OCI-LY3 (cell line): ENCODE measurements at regions not wholly inside any gene's neighbourhood (a gene's known extent, or its start where the extent isn't known, plus 50 kb on each side); places are given as distances from the start of the nearest gene placed in this dataset.

Experiments used
- H2AFZ ChIP-seq: fragments of 200-600, 300-600 bp; shearing (Covaris generic); 2 replicates; pipeline ENCODE4 v1.6.0; 2014; ENCODE audit warnings: antibody characterized with exemption, low read depth, low read length
- H3K27ac ChIP-seq: fragments of 200-600, 300-600 bp; sonication (generic); 2 replicates; pipeline ENCODE4 v1.5.1; 2014; ENCODE audit warnings: mild to moderate bottlenecking, low read length, moderate library complexity, mixed read lengths
- H3K27me3 ChIP-seq: fragments of 200-600, 300-600 bp; sonication (generic); 2 replicates; pipeline ENCODE4 v1.6.1; 2014; ENCODE audit warnings: low read depth, low read length, mixed read lengths
- H3K36me3 ChIP-seq: fragments of 200-600, 300-600 bp; sonication (generic); replicated peaks from 2 replicates; pipeline ENCODE3; 2014; ENCODE audit warnings: low read depth, low read length, mixed read lengths
- H3K4me1 ChIP-seq: fragments of 300-600, 200-600 bp; sonication (generic); 2 replicates; pipeline ENCODE4 v1.6.1; 2014; ENCODE audit warnings: low read length, mixed read lengths
- H3K4me2 ChIP-seq: fragments of 200-600, 300-600 bp; sonication (generic); 2 replicates; pipeline ENCODE4 v1.6.1; 2014; ENCODE audit warnings: low read length, mixed read lengths
- H3K4me3 ChIP-seq: fragments of 300-600, 200-600 bp; sonication (generic); 2 replicates; pipeline ENCODE4 v1.5.1; 2014; ENCODE audit warnings: antibody characterized with exemption, mild to moderate bottlenecking, low read length, moderate library complexity
- H3K79me2 ChIP-seq: fragments of 300-600, 200-600 bp; shearing (Covaris generic); 2 replicates; pipeline ENCODE4 v1.6.1; 2014; ENCODE audit warnings: mild to moderate bottlenecking, low read length, mixed read lengths
- H3K9ac ChIP-seq: fragments of 300-600, 200-600 bp; shearing (Covaris generic); 2 replicates; pipeline ENCODE4 v1.6.0; 2014; ENCODE audit warnings: mild to moderate bottlenecking, low read length, moderate library complexity
- H3K9me3 ChIP-seq: fragments of 200-600, 300-600 bp; shearing (Covaris generic); 2 replicates; pipeline ENCODE4 v1.6.1; 2014; ENCODE audit warnings: low read length, mixed read lengths; ENCODE audit not compliant: insufficient read depth
- H4K20me1 ChIP-seq: fragments of 200-600, 300-600 bp; sonication (generic); 2 replicates; pipeline ENCODE4 v1.6.1; 2016; ENCODE audit warnings: low read length, mixed read lengths; ENCODE audit not compliant: insufficient read depth
- EZH2phosphoT487 ChIP-seq: fragments of 200-600 bp; shearing (Covaris generic); IDR thresholded peaks from 2 replicates; pipeline ENCODE4 v1.6.1; 2018; ENCODE audit warnings: antibody characterized with exemption, mixed run types, low read depth
- TF ChIP-seq, protein P1 (sequence below): fragments of 200-600, 300-600 bp; sonication (generic); IDR thresholded peaks from 2 replicates; pipeline ENCODE4 v1.5.1; 2014; ENCODE audit warnings: antibody characterized with exemption, low read length, low read depth

DNA sequence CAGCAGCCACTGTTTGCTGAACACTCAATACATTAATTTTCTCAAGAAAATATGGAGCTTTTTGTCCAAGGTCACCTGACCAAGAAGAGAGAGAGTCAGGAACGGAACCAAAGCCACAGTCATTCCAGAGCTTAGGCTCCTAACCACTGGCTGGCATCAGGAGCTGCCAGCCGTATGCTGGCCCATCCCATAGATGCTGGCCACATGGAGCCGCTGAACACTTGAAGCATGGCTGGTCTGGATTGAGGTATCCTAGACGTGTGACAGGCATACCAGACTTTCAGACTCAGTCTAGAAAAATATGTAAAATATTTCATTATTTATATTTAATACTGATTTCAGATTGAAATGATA lies 458.7 kb downstream of the MATN1 start:
- Histone ChIP-seq H4K20me1 (no peaks in the 10 kb centered on the region), H3K79me2 (no peaks in the 10 kb centered on the region), H3K27ac (no peak overlapping the region), H3K36me3 (no peaks in the 10 kb centered on the region), H3K4me1 (no peaks in the 10 kb centered on the region), H3K27me3 (no peaks in the 10 kb centered on the region), H2AFZ (no peak overlapping the region), H3K4me2 (no peak overlapping the region), H3K9ac (no peak overlapping the region), H3K4me3 (no peak overlapping the region), H3K9me3 (no peaks in the 10 kb centered on the region)
- TF ChIP-seq, protein P1, sequence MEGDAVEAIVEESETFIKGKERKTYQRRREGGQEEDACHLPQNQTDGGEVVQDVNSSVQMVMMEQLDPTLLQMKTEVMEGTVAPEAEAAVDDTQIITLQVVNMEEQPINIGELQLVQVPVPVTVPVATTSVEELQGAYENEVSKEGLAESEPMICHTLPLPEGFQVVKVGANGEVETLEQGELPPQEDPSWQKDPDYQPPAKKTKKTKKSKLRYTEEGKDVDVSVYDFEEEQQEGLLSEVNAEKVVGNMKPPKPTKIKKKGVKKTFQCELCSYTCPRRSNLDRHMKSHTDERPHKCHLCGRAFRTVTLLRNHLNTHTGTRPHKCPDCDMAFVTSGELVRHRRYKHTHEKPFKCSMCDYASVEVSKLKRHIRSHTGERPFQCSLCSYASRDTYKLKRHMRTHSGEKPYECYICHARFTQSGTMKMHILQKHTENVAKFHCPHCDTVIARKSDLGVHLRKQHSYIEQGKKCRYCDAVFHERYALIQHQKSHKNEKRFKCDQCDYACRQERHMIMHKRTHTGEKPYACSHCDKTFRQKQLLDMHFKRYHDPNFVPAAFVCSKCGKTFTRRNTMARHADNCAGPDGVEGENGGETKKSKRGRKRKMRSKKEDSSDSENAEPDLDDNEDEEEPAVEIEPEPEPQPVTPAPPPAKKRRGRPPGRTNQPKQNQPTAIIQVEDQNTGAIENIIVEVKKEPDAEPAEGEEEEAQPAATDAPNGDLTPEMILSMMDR, result no peak
- no peak for TF ChIP-seq EZH2phosphoT487

DNA sequence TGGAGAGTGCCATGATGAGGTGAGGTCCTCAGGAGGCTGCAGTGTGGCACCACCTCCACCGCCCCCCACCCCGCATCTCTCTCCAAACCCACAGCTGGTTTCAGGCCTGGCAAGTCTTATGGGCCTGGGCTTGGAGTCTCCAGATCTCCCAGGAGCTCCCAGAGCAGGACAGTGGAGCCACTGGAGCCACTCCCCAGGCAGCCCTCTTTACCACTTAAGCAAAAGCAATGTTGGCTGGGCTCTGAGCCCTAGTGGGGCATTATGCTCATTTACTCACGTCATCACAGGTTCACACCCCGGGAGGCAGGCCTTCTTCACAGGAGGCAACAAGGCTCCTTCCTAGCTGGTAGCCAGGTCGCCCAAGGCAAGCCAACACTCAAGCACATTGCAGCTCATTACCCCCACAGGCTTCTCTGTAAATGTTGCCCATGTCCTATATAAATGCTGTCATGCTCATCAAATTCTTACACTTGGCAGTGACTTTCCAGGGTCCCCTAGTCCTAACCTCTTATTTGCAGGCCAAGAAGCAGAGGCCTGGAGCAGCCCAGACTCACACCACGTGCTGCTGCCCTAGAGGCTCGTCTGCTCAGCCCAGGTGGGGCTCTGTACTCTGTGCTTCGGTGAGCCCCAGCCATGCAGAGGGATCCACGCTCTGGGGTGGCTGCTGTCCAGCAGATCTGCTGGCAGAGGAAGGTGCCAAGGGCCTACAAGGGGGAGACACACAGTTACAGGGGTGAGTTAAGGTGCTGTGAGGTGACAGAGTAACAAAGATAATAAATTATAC lies 459.3 kb downstream of the MATN1 start:
- Histone ChIP-seq H4K20me1 (no peaks in the 10 kb centered on the region), H3K27ac (no peak overlapping the region), H3K79me2 (no peaks in the 10 kb centered on the region), H2AFZ (no peak overlapping the region), H3K27me3 (no peaks in the 10 kb centered on the region), H3K4me2 (no peak overlapping the region), H3K36me3 (no peaks in the 10 kb centered on the region), H3K4me3 (no peak overlapping the region), H3K9me3 (no peaks in the 10 kb centered on the region), H3K4me1 (no peaks in the 10 kb centered on the region), H3K9ac (no peak overlapping the region)
- no peak for TF ChIP-seq EZH2phosphoT487
- TF ChIP-seq, protein P1, result no peak

DNA sequence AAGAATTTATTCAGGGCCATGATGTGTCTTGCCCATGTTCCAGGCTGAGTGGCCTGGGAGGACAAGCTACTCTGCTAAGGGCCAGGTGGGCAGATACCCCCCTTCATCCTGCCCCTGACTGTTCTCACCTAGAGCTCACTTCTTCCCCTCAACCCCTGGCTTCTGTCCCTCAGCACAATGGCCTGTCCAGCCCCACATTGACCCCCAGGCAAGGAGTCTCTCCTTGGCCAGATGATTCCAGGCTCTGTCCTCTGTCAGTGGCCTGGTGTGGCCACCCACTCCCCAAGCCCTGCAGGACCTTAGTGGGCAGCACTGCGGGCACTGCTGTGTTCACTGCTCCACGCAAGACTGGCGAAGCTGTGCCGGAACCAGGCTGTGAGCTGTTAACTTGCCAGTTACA lies 460.0 kb downstream of the MATN1 start:
- Histone ChIP-seq H3K27ac (no peak overlapping the region), H3K27me3 (no peaks in the 10 kb centered on the region), H3K4me1 (no peaks in the 10 kb centered on the region), H3K9me3 (no peaks in the 10 kb centered on the region), H4K20me1 (no peaks in the 10 kb centered on the region), H3K79me2 (no peaks in the 10 kb centered on the region), H3K4me2 (no peak overlapping the region), H3K36me3 (no peaks in the 10 kb centered on the region), H2AFZ (no peak overlapping the region), H3K4me3 (no peak overlapping the region), H3K9ac (no peak overlapping the region)
- TF ChIP-seq, protein P1, result no peak

DNA sequence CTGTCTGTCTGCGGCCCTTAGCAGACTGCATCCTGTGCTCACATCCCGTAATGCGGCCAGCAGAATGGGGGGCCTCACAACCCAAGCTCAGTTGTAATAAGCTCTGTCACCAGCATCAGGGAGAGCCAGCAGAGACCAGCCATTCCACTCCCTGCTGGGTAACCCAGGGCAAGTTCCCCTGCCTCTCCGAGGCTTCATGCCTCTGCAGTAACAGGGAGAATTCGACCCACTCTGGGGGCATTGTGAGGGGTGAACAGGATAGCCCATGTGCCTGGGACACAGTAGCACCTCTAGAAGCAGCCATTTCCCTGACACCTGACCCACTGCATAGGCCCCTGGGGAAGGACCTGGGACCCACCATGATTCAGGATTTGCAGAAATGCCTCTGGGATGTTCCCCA lies 461.2 kb downstream of the MATN1 start:
- H3K4me3 ChIP-seq, result no peak overlapping the region
- no peak for TF ChIP-seq EZH2phosphoT487
- TF ChIP-seq, protein P1, result no peak
- H3K4me2 ChIP-seq, result no peak overlapping the region
- no peaks in the 10 kb centered on the region for H3K9me3 ChIP-seq
- H3K4me1 ChIP-seq, result no peaks in the 10 kb centered on the region
- H3K9ac ChIP-seq, result no peak overlapping the region
- no peaks in the 10 kb centered on the region for H3K79me2 ChIP-seq
- no peaks in the 10 kb centered on the region for H3K27me3 ChIP-seq
- H4K20me1 ChIP-seq, result no peaks in the 10 kb centered on the region
- H2AFZ ChIP-seq, result no peak overlapping the region
- no peak overlapping the region for H3K27ac ChIP-seq
- no peaks in the 10 kb centered on the region for H3K36me3 ChIP-seq
